CD4-positive, alpha-beta T cell treated with Interleukin-12 subunit alpha and Interleukin-12 subunit beta, for 1 hour (primary cell): ENCODE measurements at regions not wholly inside any gene's neighbourhood (a gene's known extent, or its start where the extent isn't known, plus 50 kb on each side); places are given as distances from the start of the nearest gene placed in this dataset.

ENCODE experiments used
- DNase-seq: peaks from one replicate; pipeline ENCODE4 v3.0.0-alpha.2; 2020

- no peak for DNase-seq
These were observed 54.8 kb upstream of the DYRK2 start for GRCh38 chr12:67593461-67594330.

- DNase-seq: no peak
These were observed 53.7 kb upstream of the DYRK2 start for GRCh38 chr12:67594888-67595287.

GRCh38 chr12:67595365-67595764 is 53.2 kb upstream of the DYRK2 start:
- no peak for DNase-seq

DNA sequence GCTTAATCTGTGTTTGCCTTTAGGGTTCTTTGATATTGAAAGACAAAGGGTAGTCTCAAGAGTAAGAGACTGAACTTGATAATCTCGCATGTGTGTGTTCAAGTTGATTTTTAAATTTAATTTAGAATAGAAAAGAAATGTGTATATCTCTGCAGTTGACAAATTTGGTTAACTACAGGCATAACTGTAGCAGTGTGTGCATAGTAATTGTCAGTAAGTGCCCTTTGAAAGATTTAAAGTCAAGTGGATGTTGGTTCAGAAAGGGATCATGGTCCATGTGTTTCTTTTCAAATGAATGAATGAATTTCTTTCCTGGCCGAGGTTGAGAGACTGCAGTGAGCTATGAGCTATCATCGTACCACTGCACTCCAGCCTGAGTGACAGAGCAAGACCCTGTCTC is 49.9 kb upstream of the DYRK2 start:
- no peak for DNase-seq
